OCI-LY3 (cell line): ENCODE measurements at regions not wholly inside any gene's neighbourhood (a gene's known extent, or its start where the extent isn't known, plus 50 kb on each side); places are given as distances from the start of the nearest gene placed in this dataset.

ENCODE experiments used
- EZH2phosphoT487 ChIP-seq: fragments of 200-600 bp; shearing (Covaris generic); IDR thresholded peaks from 2 replicates; pipeline ENCODE4 v1.6.1; 2018; ENCODE audit warnings: antibody characterized with exemption, mixed run types, low read depth
- TF ChIP-seq, protein P1 (sequence below): fragments of 200-600, 300-600 bp; sonication (generic); IDR thresholded peaks from 2 replicates; pipeline ENCODE4 v1.5.1; 2014; ENCODE audit warnings: antibody characterized with exemption, low read length, low read depth

DNA sequence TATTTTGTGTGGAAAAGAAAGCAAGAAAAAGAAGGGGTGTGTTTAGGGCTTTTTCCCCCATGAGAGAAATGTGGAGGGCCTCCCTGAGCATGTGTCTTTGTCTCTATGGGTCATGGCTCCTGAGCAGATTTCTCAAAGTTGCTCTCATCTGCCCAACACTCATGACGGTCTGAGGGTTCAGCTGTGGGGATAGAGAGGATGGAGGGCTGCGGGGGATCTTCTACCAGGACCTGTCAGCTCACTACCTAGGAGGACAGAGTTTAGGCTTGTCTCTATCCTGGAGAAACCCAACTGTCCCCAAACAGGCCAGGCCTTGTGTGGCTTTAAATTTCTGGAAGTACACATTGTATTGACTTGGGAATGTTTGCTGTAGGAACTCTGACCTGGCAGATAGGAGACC lies 342.2 kb downstream of the MYCN start:
- TF ChIP-seq, protein P1, sequence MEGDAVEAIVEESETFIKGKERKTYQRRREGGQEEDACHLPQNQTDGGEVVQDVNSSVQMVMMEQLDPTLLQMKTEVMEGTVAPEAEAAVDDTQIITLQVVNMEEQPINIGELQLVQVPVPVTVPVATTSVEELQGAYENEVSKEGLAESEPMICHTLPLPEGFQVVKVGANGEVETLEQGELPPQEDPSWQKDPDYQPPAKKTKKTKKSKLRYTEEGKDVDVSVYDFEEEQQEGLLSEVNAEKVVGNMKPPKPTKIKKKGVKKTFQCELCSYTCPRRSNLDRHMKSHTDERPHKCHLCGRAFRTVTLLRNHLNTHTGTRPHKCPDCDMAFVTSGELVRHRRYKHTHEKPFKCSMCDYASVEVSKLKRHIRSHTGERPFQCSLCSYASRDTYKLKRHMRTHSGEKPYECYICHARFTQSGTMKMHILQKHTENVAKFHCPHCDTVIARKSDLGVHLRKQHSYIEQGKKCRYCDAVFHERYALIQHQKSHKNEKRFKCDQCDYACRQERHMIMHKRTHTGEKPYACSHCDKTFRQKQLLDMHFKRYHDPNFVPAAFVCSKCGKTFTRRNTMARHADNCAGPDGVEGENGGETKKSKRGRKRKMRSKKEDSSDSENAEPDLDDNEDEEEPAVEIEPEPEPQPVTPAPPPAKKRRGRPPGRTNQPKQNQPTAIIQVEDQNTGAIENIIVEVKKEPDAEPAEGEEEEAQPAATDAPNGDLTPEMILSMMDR: no peak
- no peak for TF ChIP-seq EZH2phosphoT487
